CD14-positive monocyte (primary cell): ENCODE measurements at regions not wholly inside any gene's neighbourhood (a gene's known extent, or its start where the extent isn't known, plus 50 kb on each side); places are given as distances from the start of the nearest gene placed in this dataset.

Experiments
- DNase-seq, 3 donors: peaks; one replicate each; pipeline ENCODE4 v3.0.0-alpha.2; 2011 to 2022
- H2AFZ ChIP-seq: 2 replicates; pipeline ENCODE4 v1.6.0; 2012; ENCODE audit warnings: mild to moderate bottlenecking, low read depth, low read length, inconsistent platforms; ENCODE audit not compliant: insufficient read depth, poor library complexity, severe bottlenecking
- H3K27ac ChIP-seq, 2 donors: 1 replicate in 1 of 2; 2 replicates in 1 of 2; pipeline ENCODE4 v1.5.1; 2012 to 2013; ENCODE audit warnings: low read length in 2 of 2, control low read depth in 1 of 2, inconsistent platforms in 1 of 2, low read depth in 1 of 2, mild to moderate bottlenecking in 1 of 2
- H3K27me3 ChIP-seq, 2 donors: one replicate each; pipeline versions ENCODE4 v1.6.0 to v1.6.1; 2011 to 2013; ENCODE audit warnings: low read length in 2 of 2; ENCODE audit not compliant: control insufficient read depth in 2 of 2, insufficient read depth in 2 of 2
- H3K36me3 ChIP-seq, 2 donors: replicated peaks in 1 of 2; 1 replicate in 1 of 2; 2 replicates in 1 of 2; pipeline versions ENCODE4 v1.5.1 to v1.6.1; 2012 to 2013; ENCODE audit warnings: low read length in 2 of 2, control low read depth in 1 of 2, inconsistent platforms in 1 of 2, mild to moderate bottlenecking in 1 of 2; ENCODE audit not compliant: insufficient read depth in 2 of 2, control insufficient read depth in 1 of 2
- H3K4me1 ChIP-seq, 2 donors: 1 replicate in 1 of 2; 2 replicates in 1 of 2; pipeline versions ENCODE4 v1.5.1 to v1.6.1; 2012 to 2013; ENCODE audit warnings: low read length in 2 of 2, control low read depth in 1 of 2, inconsistent platforms in 1 of 2, mild to moderate bottlenecking in 1 of 2, moderate library complexity in 1 of 2; ENCODE audit not compliant: insufficient read depth in 2 of 2, control insufficient read depth in 1 of 2
- H3K4me2 ChIP-seq: replicated peaks from 2 replicates; pipeline ENCODE3; 2012; ENCODE audit warnings: low read length, moderate library complexity, mild to moderate bottlenecking; ENCODE audit not compliant: poor library complexity, severe bottlenecking; ENCODE audit errors: extremely low read depth
- H3K4me3 ChIP-seq, 3 experiments: fragments of 200-600 bp in 1 of 3; sonication (generic) in 1 of 3; replicated peaks in 1 of 3; 1 replicate in 2 of 3; 2 replicates in 1 of 3; pipeline ENCODE4 v1.5.1; 2011 to 2013; ENCODE audit warnings: low read length in 3 of 3, mild to moderate bottlenecking in 3 of 3, control low read depth in 2 of 3, low read depth in 2 of 3, inconsistent platforms in 1 of 3, moderate library complexity in 1 of 3
- H3K79me2 ChIP-seq: 2 replicates; pipeline ENCODE4 v1.6.0; 2012; ENCODE audit warnings: mild to moderate bottlenecking, control low read depth, inconsistent platforms, low read length, moderate library complexity; ENCODE audit not compliant: insufficient read depth
- H3K9ac ChIP-seq: 2 replicates; pipeline ENCODE4 v1.6.0; 2017; ENCODE audit warnings: low read length, mild to moderate bottlenecking; ENCODE audit not compliant: insufficient read depth, poor library complexity, severe bottlenecking
- H3K9me3 ChIP-seq, 2 donors: replicated peaks in 1 of 2; 1 replicate in 1 of 2; 2 replicates in 1 of 2; pipeline versions ENCODE4 v1.5.1 to v1.6.1; 2012 to 2013; ENCODE audit warnings: low read length in 2 of 2, control low read depth in 1 of 2; ENCODE audit not compliant: control insufficient read depth in 1 of 2, insufficient read depth in 1 of 2
- H4K20me1 ChIP-seq: 2 replicates; pipeline ENCODE4 v1.6.0; 2012; ENCODE audit warnings: mild to moderate bottlenecking, low read length, control low read depth, moderate library complexity; ENCODE audit not compliant: insufficient read depth
- H3K27ac Mint-ChIP-seq, 7 donors: one replicate each; pipeline ENCODE4 v1.8.0; 2020; ENCODE audit warnings: mild to moderate bottlenecking in 7 of 7, mixed read lengths in 7 of 7, moderate library complexity in 6 of 7, inconsistent platforms in 2 of 7
- H3K27me3 Mint-ChIP-seq, 3 donors: one replicate each; pipeline ENCODE4 v1.8.0; 2021 to 2022; ENCODE audit warnings: low read depth in 3 of 3, mild to moderate bottlenecking in 3 of 3, mixed read lengths in 3 of 3, moderate library complexity in 3 of 3, inconsistent platforms in 1 of 3
- H3K36me3 Mint-ChIP-seq, 2 donors: one replicate each; pipeline ENCODE4 v1.8.0; 2020; ENCODE audit warnings: mixed read lengths in 2 of 2, inconsistent platforms in 1 of 2, mild to moderate bottlenecking in 1 of 2
- H3K4me1 Mint-ChIP-seq: one replicate; pipeline ENCODE4 v1.8.0; 2020; ENCODE audit warnings: mild to moderate bottlenecking, mixed read lengths
- H3K4me3 Mint-ChIP-seq, 2 donors: one replicate each; pipeline ENCODE4 v1.8.0; 2020; ENCODE audit warnings: mild to moderate bottlenecking in 2 of 2, mixed read lengths in 2 of 2, moderate library complexity in 1 of 2
- H3K9me3 Mint-ChIP-seq, 7 donors: one replicate each; pipeline ENCODE4 v1.8.0; 2020 to 2022; ENCODE audit warnings: mixed read lengths in 7 of 7, mild to moderate bottlenecking in 6 of 7, moderate library complexity in 6 of 7, inconsistent platforms in 2 of 7
- CTCF ChIP-seq: fragments of 200-600 bp; IDR thresholded peaks from one replicate; pipeline ENCODE4 v1.8.0; 2022; ENCODE audit warnings: antibody characterized with exemption, mild to moderate bottlenecking
- WGBS: methylation state at CpG from one replicate; pipeline ENCODE4 v1.1.5; 2013; ENCODE audit warnings: missing lambda C conversion rate; ENCODE audit not compliant: insufficient coverage; 5-methylcytosine and 5-hydroxymethylcytosine counted together
- intact Hi-C, 2 donors: fragments of 100-400 bp; cut with micrococcal nuclease; formaldehyde crosslinking; loops; one replicate each; pipeline versions ENCODE4 v1.15.0 to v1.15.1; 2023

DNA sequence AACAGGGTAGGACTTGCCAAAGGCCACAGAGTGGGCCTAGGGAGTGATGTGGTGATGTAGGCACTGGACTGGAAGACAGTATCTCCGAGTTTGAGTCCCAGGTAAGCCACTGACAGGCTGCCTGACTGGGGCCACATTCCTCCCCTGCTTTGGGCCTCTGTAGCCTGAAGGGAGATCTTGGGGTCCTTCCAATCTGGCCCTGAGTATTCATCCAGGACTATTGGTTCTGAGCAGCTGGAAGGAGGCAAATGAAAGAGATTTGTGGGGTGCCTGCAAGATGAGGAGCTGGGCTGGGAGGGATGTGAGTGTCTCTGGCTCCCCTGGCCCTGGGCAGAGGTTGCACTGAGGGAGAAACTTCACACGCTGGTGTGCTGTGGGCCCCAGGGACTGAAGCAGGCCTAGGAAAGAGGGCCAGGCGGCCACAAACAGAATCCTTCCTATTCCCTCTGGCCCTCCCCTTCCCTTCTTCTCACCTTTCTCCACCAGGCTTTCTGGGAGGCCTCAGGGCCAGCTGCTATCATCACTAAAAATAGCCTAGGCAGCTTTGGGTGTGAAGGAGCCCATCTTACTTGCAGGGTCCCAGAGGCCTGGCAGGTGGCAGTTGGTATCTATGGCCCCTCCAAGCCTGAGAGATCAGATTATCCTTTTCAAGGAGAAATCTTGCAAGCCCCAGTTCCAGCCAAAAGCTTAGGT lies 70.1 kb downstream of the PJA1 start:
- H3K27me3 Mint-ChIP-seq = peaks cover 0 to 4% (median 0%) of the 10 kb centered on the region in 3 donors
- intact Hi-C loops = no loop called here
- Histone ChIP-seq H2AFZ (no peak overlapping the region), H3K4me2 (no peak overlapping the region), H3K9me3 (no peaks in the 10 kb centered on the region), H3K9ac (no peak overlapping the region), H3K4me1 (no peaks in the 10 kb centered on the region), H3K27ac (no peak overlapping the region), H3K4me3 (no peak overlapping the region), H4K20me1 (no peaks in the 10 kb centered on the region), H3K36me3 (no peaks in the 10 kb centered on the region), H3K27me3 (no peaks in the 10 kb centered on the region), H3K79me2 (no peaks in the 10 kb centered on the region)
- no CpG with 5 or more reads among the region's 3 CpGs for WGBS
- no peak for DNase-seq
- no peaks in the 10 kb centered on the region for H3K9me3 Mint-ChIP-seq
- H3K27ac Mint-ChIP-seq = no peak overlapping the region
- H3K36me3 Mint-ChIP-seq = no peaks in the 10 kb centered on the region
- no peak for TF ChIP-seq CTCF
- no peaks in the 10 kb centered on the region for H3K4me1 Mint-ChIP-seq
- no peak overlapping the region for H3K4me3 Mint-ChIP-seq

DNA sequence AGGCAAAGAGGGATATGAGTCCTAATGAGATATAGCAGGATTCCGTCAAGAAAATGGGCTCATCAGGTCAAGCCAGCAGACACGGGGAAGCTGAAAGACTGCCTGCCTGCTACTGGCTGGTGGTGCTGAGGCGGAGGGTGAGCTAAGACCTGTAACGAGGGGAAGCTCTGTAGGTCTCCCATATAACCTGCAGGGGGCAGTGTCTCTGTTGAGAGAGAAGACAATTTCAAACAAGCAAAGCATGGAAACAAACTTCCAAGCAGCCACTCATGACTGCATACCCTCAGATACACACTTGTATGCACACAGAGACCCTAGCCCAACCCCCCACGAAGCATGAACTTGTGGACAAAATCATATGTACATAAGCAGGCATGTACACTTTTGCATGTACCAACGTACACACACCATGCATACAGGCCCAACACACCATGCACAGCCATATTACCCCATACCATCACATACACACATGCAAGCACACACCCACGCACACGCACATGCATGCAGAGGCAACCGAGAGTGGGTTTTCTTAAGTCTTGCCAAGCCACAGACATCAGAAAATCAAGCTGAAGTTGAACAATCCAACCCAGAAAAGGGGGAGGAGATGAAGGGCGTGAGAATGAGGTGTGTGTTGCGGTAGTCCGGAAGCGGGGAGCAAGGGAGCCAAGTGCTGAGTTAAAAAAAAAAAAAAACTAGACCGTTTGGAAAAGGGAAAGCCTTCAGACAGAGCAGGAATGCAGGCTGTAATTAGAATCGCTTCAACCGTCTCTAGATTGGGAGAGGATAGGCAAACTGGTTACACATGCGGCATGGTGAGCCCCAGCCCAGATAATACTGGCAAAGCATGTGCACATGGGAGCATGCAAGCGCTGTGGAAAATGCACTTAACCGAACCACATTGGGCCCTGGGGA lies 71.0 kb downstream of the PJA1 start:
- H3K36me3 Mint-ChIP-seq = no peaks in the 10 kb centered on the region
- no peaks in the 10 kb centered on the region for H3K79me2 ChIP-seq
- DNase-seq = peak; percentile 3 to 25 (median 13)
- peak; percentile 49 for TF ChIP-seq CTCF
- H3K36me3 ChIP-seq = no peaks in the 10 kb centered on the region
- intact Hi-C loops = no loop called here
- H3K9me3 Mint-ChIP-seq = no peaks in the 10 kb centered on the region
- H3K9ac ChIP-seq = no peak overlapping the region
- H3K4me3 ChIP-seq = no peak overlapping the region
- H3K4me1 ChIP-seq = no peaks in the 10 kb centered on the region
- WGBS = no CpG with 5 or more reads among the region's 19 CpGs
- no peaks in the 10 kb centered on the region for H3K27me3 ChIP-seq
- H3K9me3 ChIP-seq = no peaks in the 10 kb centered on the region
- no peak overlapping the region for H3K4me3 Mint-ChIP-seq
- no peaks in the 10 kb centered on the region for H4K20me1 ChIP-seq
- H3K27ac Mint-ChIP-seq = no peak overlapping the region
- no peak overlapping the region for H2AFZ ChIP-seq
- peaks cover 0 to 4% (median 0%) of the 10 kb centered on the region in 3 donors for H3K27me3 Mint-ChIP-seq
- no peak overlapping the region for H3K27ac ChIP-seq
- H3K4me1 Mint-ChIP-seq = no peaks in the 10 kb centered on the region
- no peak overlapping the region for H3K4me2 ChIP-seq
